HG03108 (cell line): ENCODE measurements at regions not wholly inside any gene's neighbourhood (a gene's known extent, or its start where the extent isn't known, plus 50 kb on each side); places are given as distances from the start of the nearest gene placed in this dataset.
"Not testable (repeated sequence)": the region's sequence is repeated elsewhere in the genome, so short reads cannot be mapped to it uniquely, and the experiment has no call there.

Experiments
- ATAC-seq: cut with Tn5 transposase; IDR thresholded peaks from one replicate; pipeline ENCODE4 v1.9.1; 2021; ENCODE audit warnings: moderate library complexity; ENCODE audit not compliant: unreplicated experiment

GRCh38 chr18:71303743-71304142, 1014.9 kb downstream of the SOCS6 start:
- not testable (repeated sequence) for ATAC-seq

- ATAC-seq = no peak
Measured at GRCh38 chr18:71301596-71301995, 1012.8 kb downstream of the SOCS6 start.

GRCh38 chr18:71294201-71294600, 1005.4 kb downstream of the SOCS6 start:
- not testable (repeated sequence) for ATAC-seq

GRCh38 chr18:71293322-71293721, 1004.5 kb downstream of the SOCS6 start:
- ATAC-seq = no peak

- ATAC-seq = no peak
Measured at GRCh38 chr18:71287268-71287667, 998.4 kb downstream of the SOCS6 start.

GRCh38 chr18:71252351-71252865, 963.6 kb downstream of the SOCS6 start:
- ATAC-seq = no peak

- no peak for ATAC-seq
Measured at GRCh38 chr18:71250191-71250590, 961.3 kb downstream of the SOCS6 start.

- ATAC-seq = no peak
Measured at GRCh38 chr18:71249791-71250190, 960.9 kb downstream of the SOCS6 start.

GRCh38 chr18:71242981-71243380, 954.1 kb downstream of the SOCS6 start:
- no peak for ATAC-seq

- no peak for ATAC-seq
Measured at GRCh38 chr18:71238974-71239624, 950.3 kb downstream of the SOCS6 start.

GRCh38 chr18:71237641-71238040, 948.8 kb downstream of the SOCS6 start:
- no peak for ATAC-seq

- no peak for ATAC-seq
Measured at GRCh38 chr18:71233177-71233576, 944.3 kb downstream of the SOCS6 start.

GRCh38 chr18:71223486-71223885, 934.6 kb downstream of the SOCS6 start:
- ATAC-seq = no peak

- no peak for ATAC-seq
Measured at GRCh38 chr18:71221405-71221804, 932.6 kb downstream of the SOCS6 start.

GRCh38 chr18:71212739-71213138, 923.9 kb downstream of the SOCS6 start:
- not testable (repeated sequence) for ATAC-seq

GRCh38 chr18:71212222-71212621, 923.4 kb downstream of the SOCS6 start:
- no peak for ATAC-seq

GRCh38 chr18:71209944-71210343, 921.1 kb downstream of the SOCS6 start:
- no peak for ATAC-seq

- ATAC-seq = no peak
Measured at GRCh38 chr18:71194438-71194837, 905.6 kb downstream of the SOCS6 start.

GRCh38 chr18:71189581-71189980, 900.7 kb downstream of the SOCS6 start:
- ATAC-seq = no peak

GRCh38 chr18:71168557-71169145, 879.8 kb downstream of the SOCS6 start:
- no peak for ATAC-seq

GRCh38 chr18:71136487-71136886, 847.6 kb downstream of the SOCS6 start:
- no peak for ATAC-seq

GRCh38 chr18:71134122-71134521, 845.3 kb downstream of the SOCS6 start:
- no peak for ATAC-seq

GRCh38 chr18:71131918-71132317, 843.1 kb downstream of the SOCS6 start:
- no peak for ATAC-seq
